ENCODE measurements at regions not wholly inside any gene's neighbourhood (a gene's known extent, or its start where the extent isn't known, plus 50 kb on each side); places are given as distances from the start of the nearest gene placed in this dataset.

DNA sequence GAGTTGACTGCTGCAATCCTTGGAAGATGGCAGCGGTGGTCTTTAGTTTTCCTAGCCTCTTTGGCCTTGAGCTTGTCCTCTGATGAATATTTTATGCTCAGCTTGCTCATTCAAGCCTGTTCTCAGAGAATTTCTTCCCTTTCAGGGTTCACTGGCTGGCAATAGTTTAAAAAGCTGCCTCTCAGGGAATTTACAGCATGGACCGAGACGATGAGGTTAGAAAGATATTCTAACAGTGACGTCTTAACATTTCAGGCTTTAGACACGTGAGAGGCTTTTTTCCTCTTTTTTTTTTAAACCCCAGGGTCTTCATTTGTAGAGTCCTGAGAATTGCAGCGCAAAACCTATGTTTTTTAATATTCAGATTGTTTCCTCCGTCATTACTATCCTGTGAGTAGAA is 120.3 kb upstream of the CLSTN2 start:
- intact Hi-C loops (cut with micrococcal nuclease; ENCODE audit: unreplicated experiment) = no loop called here

More for the DNA sequence above, 120.3 kb upstream of the CLSTN2 start:
- ATAC-seq (no peak), DNase-seq (ENCODE audit: low spot score) (no peak), FAIRE-seq (no peak)
- H4K20me1 ChIP-seq (ENCODE audit: insufficient read depth, low read length) = no peaks in the 10 kb centered on the region
- H3K9me3 ChIP-seq (ENCODE audit: low read length) = no peaks in the 10 kb centered on the region
- no peak overlapping the region for H3K4me3 ChIP-seq (replicated peaks in 1 of 3; ENCODE audit: insufficient read depth in 1 of 3, low read depth in 2 of 3, low read length in 3 of 3)
- H3K4me1 ChIP-seq (ENCODE audit: insufficient read depth, low read length) = no peaks in the 10 kb centered on the region
- no peaks in the 10 kb centered on the region for H3K79me2 ChIP-seq (ENCODE audit: insufficient read depth, low read length)
- in situ Hi-C loops (cut with HindIII; ENCODE audit: extremely low pct_ligation_motif_present, low pct_unique_long_range_greater_than_20kb) = no loop called here
- 7% methylated on average over 7 of the region's 7 CpGs for WGBS (ENCODE audit: low lambda C conversion rate)
- no peak overlapping the region for H2AFZ ChIP-seq (ENCODE audit: low read length)
- H3K4me2 ChIP-seq (ENCODE audit: low read depth, low read length) = no peak overlapping the region
- H3K9ac ChIP-seq (ENCODE audit: insufficient read depth, low read depth, low read length) = no peak overlapping the region
- ChIA-PET POLR2A (no interaction called here), CTCF (ENCODE audit: low intra/inter-chr PET ratio, low total read pairs) (no interaction called here)
- no TSS peak for BruUV-seq (replicated peaks)
- H3K36me3 ChIP-seq (replicated peaks in 1 of 2; ENCODE audit: control insufficient read depth in 1 of 2, insufficient read depth in 2 of 2, low read length in 2 of 2) = no peaks in the 10 kb centered on the region
- TF ChIP-seq MXI1 (IDR thresholded peaks at IDR 0.05; ENCODE audit: borderline replicate concordance, low read depth, low read length) (no peak), SATB2 (CRISPR knock-in tag; IDR thresholded peaks at IDR 0.05) (no peak), ZNF124 (CRISPR knock-in tag; IDR thresholded peaks at IDR 0.05) (no peak), PPARG (CRISPR knock-in tag; conservative IDR thresholded peaks at IDR 0.05) (no peak), ZNF33A (CRISPR knock-in tag; IDR thresholded peaks at IDR 0.05; ENCODE audit: borderline replicate concordance) (no peak), MIXL1 (CRISPR knock-in tag; IDR thresholded peaks at IDR 0.05) (no peak), ZNF12 (CRISPR knock-in tag; IDR thresholded peaks at IDR 0.05) (no peak)
- TF ChIP-seq, protein P1, sequence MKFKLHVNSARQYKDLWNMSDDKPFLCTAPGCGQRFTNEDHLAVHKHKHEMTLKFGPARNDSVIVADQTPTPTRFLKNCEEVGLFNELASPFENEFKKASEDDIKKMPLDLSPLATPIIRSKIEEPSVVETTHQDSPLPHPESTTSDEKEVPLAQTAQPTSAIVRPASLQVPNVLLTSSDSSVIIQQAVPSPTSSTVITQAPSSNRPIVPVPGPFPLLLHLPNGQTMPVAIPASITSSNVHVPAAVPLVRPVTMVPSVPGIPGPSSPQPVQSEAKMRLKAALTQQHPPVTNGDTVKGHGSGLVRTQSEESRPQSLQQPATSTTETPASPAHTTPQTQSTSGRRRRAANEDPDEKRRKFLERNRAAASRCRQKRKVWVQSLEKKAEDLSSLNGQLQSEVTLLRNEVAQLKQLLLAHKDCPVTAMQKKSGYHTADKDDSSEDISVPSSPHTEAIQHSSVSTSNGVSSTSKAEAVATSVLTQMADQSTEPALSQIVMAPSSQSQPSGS (CRISPR knock-in tag; IDR thresholded peaks at IDR 0.05) = no peak
- TF ChIP-seq, protein P2, sequence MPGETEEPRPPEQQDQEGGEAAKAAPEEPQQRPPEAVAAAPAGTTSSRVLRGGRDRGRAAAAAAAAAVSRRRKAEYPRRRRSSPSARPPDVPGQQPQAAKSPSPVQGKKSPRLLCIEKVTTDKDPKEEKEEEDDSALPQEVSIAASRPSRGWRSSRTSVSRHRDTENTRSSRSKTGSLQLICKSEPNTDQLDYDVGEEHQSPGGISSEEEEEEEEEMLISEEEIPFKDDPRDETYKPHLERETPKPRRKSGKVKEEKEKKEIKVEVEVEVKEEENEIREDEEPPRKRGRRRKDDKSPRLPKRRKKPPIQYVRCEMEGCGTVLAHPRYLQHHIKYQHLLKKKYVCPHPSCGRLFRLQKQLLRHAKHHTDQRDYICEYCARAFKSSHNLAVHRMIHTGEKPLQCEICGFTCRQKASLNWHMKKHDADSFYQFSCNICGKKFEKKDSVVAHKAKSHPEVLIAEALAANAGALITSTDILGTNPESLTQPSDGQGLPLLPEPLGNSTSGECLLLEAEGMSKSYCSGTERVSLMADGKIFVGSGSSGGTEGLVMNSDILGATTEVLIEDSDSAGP (CRISPR knock-in tag; IDR thresholded peaks at IDR 0.05; ENCODE audit: borderline replicate concordance) = no peak
- TF ChIP-seq, protein P3, sequence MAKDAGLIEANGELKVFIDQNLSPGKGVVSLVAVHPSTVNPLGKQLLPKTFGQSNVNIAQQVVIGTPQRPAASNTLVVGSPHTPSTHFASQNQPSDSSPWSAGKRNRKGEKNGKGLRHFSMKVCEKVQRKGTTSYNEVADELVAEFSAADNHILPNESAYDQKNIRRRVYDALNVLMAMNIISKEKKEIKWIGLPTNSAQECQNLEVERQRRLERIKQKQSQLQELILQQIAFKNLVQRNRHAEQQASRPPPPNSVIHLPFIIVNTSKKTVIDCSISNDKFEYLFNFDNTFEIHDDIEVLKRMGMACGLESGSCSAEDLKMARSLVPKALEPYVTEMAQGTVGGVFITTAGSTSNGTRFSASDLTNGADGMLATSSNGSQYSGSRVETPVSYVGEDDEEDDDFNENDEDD (CRISPR knock-in tag; IDR thresholded peaks at IDR 0.05; ENCODE audit: borderline replicate concordance) = no peak
- TF ChIP-seq, protein P4, sequence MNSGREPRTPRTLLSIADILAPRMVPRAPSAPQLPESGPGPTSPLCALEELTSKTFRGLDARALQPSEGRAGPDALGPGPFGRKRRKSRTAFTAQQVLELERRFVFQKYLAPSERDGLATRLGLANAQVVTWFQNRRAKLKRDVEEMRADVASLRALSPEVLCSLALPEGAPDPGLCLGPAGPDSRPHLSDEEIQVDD (CRISPR knock-in tag; IDR thresholded peaks at IDR 0.05; ENCODE audit: borderline replicate concordance) = no peak
- H3K27me3 ChIP-seq (ENCODE audit: control insufficient read depth in 1 of 2, insufficient read depth in 2 of 2, low read length in 2 of 2) = no peaks in the 10 kb centered on the region
- no peak overlapping the region for H3K27ac ChIP-seq (ENCODE audit: extremely low read length, insufficient read depth, low read length)
